H9 (cell line): ENCODE measurements at regions not wholly inside any gene's neighbourhood (a gene's known extent, or its start where the extent isn't known, plus 50 kb on each side); places are given as distances from the start of the nearest gene placed in this dataset.

ENCODE experiments used
- DNase-seq: peaks from one replicate; pipeline ENCODE4 v3.0.0-alpha.2; 2017
- H2AFZ ChIP-seq: one replicate; pipeline ENCODE4 v1.6.1; 2013; ENCODE audit warnings: mild to moderate bottlenecking, low read length, control low read depth, moderate library complexity
- H2AK5ac ChIP-seq: 2 replicates; pipeline ENCODE4 v1.6.1; 2013; ENCODE audit warnings: low read length, control low read depth, mixed read lengths; ENCODE audit not compliant: insufficient read length
- H2BK120ac ChIP-seq: one replicate; pipeline ENCODE4 v1.6.1; 2013; ENCODE audit warnings: low read depth, mild to moderate bottlenecking, low read length, control low read depth, inconsistent platforms; ENCODE audit not compliant: poor library complexity, severe bottlenecking
- H2BK12ac ChIP-seq: 2 replicates; pipeline ENCODE4 v1.6.1; 2013; ENCODE audit warnings: low read length, control low read depth, mixed read lengths, low read depth; ENCODE audit not compliant: insufficient read length
- H2BK15ac ChIP-seq: 2 replicates; pipeline ENCODE4 v1.6.1; 2013; ENCODE audit warnings: low read depth, low read length, control low read depth
- H2BK20ac ChIP-seq: one replicate; pipeline ENCODE4 v1.6.1; 2013; ENCODE audit warnings: low read depth, mild to moderate bottlenecking, low read length, control low read depth, inconsistent platforms; ENCODE audit not compliant: poor library complexity, severe bottlenecking
- H2BK5ac ChIP-seq: 2 replicates; pipeline ENCODE4 v1.6.1; 2013; ENCODE audit warnings: low read length, control low read depth, mixed read lengths; ENCODE audit not compliant: insufficient read length
- H3K14ac ChIP-seq: 2 replicates; pipeline ENCODE4 v1.6.1; 2013; ENCODE audit warnings: low read length, control low read depth; ENCODE audit not compliant: insufficient read depth
- H3K18ac ChIP-seq: 2 replicates; pipeline ENCODE4 v1.6.1; 2013; ENCODE audit warnings: low read depth, mild to moderate bottlenecking, mixed read lengths, low read length, control low read depth; ENCODE audit not compliant: insufficient read length
- H3K23ac ChIP-seq: 2 replicates; pipeline ENCODE4 v1.6.1; 2013; ENCODE audit warnings: low read length, control low read depth, mixed read lengths, low read depth; ENCODE audit not compliant: insufficient read length
- H3K23me2 ChIP-seq: 2 replicates; pipeline ENCODE4 v1.6.1; 2013; ENCODE audit warnings: low read depth, mild to moderate bottlenecking, mixed read lengths, low read length, control low read depth; ENCODE audit not compliant: insufficient read length, poor library complexity, severe bottlenecking
- H3K27ac ChIP-seq: 2 replicates; pipeline ENCODE4 v1.5.1; 2013; ENCODE audit warnings: low read length, control low read depth, mixed read lengths, low read depth; ENCODE audit not compliant: insufficient read length
- H3K27me3 ChIP-seq: 2 replicates; pipeline ENCODE4 v1.6.1; 2013; ENCODE audit warnings: low read length, control low read depth, inconsistent platforms; ENCODE audit not compliant: insufficient read depth
- H3K4ac ChIP-seq: 2 replicates; pipeline ENCODE4 v1.6.1; 2013; ENCODE audit warnings: low read depth, mild to moderate bottlenecking, control low read depth, inconsistent platforms, low read length, moderate library complexity
- H3K4me1 ChIP-seq: 2 replicates; pipeline ENCODE4 v1.6.1; 2013; ENCODE audit warnings: low read length, control low read depth, inconsistent platforms; ENCODE audit not compliant: insufficient read depth
- H3K4me2 ChIP-seq: 2 replicates; pipeline ENCODE4 v1.6.1; 2013; ENCODE audit warnings: low read length, control low read depth, mixed read lengths; ENCODE audit not compliant: insufficient read length, insufficient read depth
- H3K56ac ChIP-seq: 2 replicates; pipeline ENCODE4 v1.6.1; 2013; ENCODE audit warnings: low read depth, mild to moderate bottlenecking, mixed read lengths, low read length, control low read depth; ENCODE audit not compliant: insufficient read length
- H3K79me1 ChIP-seq: 2 replicates; pipeline ENCODE4 v1.6.1; 2013; ENCODE audit warnings: low read depth, mild to moderate bottlenecking, moderate library complexity, low read length, control low read depth, inconsistent platforms; ENCODE audit not compliant: insufficient read depth, poor library complexity, severe bottlenecking
- H3K79me2 ChIP-seq: 2 replicates; pipeline ENCODE4 v1.6.1; 2013; ENCODE audit warnings: low read length, control low read depth, inconsistent platforms; ENCODE audit not compliant: insufficient read depth
- H3K9ac ChIP-seq: 2 replicates; pipeline ENCODE4 v1.6.1; 2013; ENCODE audit warnings: low read length, control low read depth, mixed read lengths; ENCODE audit not compliant: insufficient read length; ENCODE audit errors: extremely low read depth
- H3K9me3 ChIP-seq: one replicate; pipeline ENCODE4 v1.6.1; 2013; ENCODE audit warnings: low read depth, low read length, inconsistent platforms; ENCODE audit not compliant: control insufficient read depth
- H3T11ph ChIP-seq: one replicate; pipeline ENCODE4 v1.6.1; 2013; ENCODE audit warnings: mild to moderate bottlenecking, low read length, control low read depth, inconsistent platforms
- H4K20me1 ChIP-seq: one replicate; pipeline ENCODE4 v1.6.1; 2013; ENCODE audit not compliant: control insufficient read depth, insufficient read length, insufficient read depth
- H4K5ac ChIP-seq: 2 replicates; pipeline ENCODE4 v1.6.1; 2013; ENCODE audit warnings: low read depth, mild to moderate bottlenecking, mixed read lengths, low read length, control low read depth; ENCODE audit not compliant: insufficient read length
- H4K8ac ChIP-seq: replicated peaks from 2 replicates; pipeline ENCODE4 v1.6.1; 2013; ENCODE audit warnings: low read length, control low read depth, mixed read lengths, low read depth; ENCODE audit not compliant: insufficient read length
- H4K91ac ChIP-seq: 2 replicates; pipeline ENCODE4 v1.6.1; 2013; ENCODE audit warnings: low read depth, mild to moderate bottlenecking, moderate library complexity, mixed read lengths, low read length, control low read depth; ENCODE audit not compliant: insufficient read length
- H3K27ac Mint-ChIP-seq, 3 experiments: 2 replicates in 2 of 3; 3 replicates in 1 of 3; pipeline ENCODE4 v1.8.0; 2020 to 2021; ENCODE audit warnings: mixed read lengths in 3 of 3, mild to moderate bottlenecking in 1 of 3, moderate library complexity in 1 of 3
- H3K27me3 Mint-ChIP-seq: 2 replicates; pipeline ENCODE4 v1.8.0; 2021; ENCODE audit warnings: low read depth, mild to moderate bottlenecking, moderate library complexity, mixed read lengths
- H3K36me3 Mint-ChIP-seq, 3 experiments: 2 replicates in 2 of 3; 3 replicates in 1 of 3; pipeline ENCODE4 v1.8.0; 2020 to 2021; ENCODE audit warnings: low read depth in 3 of 3, mixed read lengths in 3 of 3; ENCODE audit not compliant: insufficient read depth in 1 of 3
- H3K4me1 Mint-ChIP-seq, 2 experiments: 2 replicates each; pipeline ENCODE4 v1.8.0; 2020; ENCODE audit warnings: mixed read lengths in 2 of 2
- H3K4me3 Mint-ChIP-seq, 2 experiments: 2 replicates in 1 of 2; 3 replicates in 1 of 2; pipeline ENCODE4 v1.8.0; 2020 to 2021; ENCODE audit warnings: mild to moderate bottlenecking in 2 of 2, mixed read lengths in 2 of 2, moderate library complexity in 1 of 2
- H3K9me3 Mint-ChIP-seq, 2 experiments: 2 replicates in 1 of 2; 3 replicates in 1 of 2; pipeline ENCODE4 v1.8.0; 2020; ENCODE audit warnings: mild to moderate bottlenecking in 2 of 2, mixed read lengths in 2 of 2, moderate library complexity in 1 of 2
- CTCF ChIP-seq: fragments of 200-600 bp; sonication (generic); conservative IDR thresholded peaks from 3 replicates; pipeline ENCODE4 v1.8.0; 2021; ENCODE audit warnings: antibody characterized with exemption, mild to moderate bottlenecking
- WGBS: extraction: QIAGEN DNeasy Blood & Tissue Kit; methylation state at CpG from one replicate; pipeline ENCODE4 v1.1.7; 2013; ENCODE audit warnings: missing lambda C conversion rate, low lambda C conversion rate, mixed read lengths; ENCODE audit not compliant: insufficient read length; ENCODE audit errors: extremely low coverage; 5-methylcytosine and 5-hydroxymethylcytosine counted together

DNA sequence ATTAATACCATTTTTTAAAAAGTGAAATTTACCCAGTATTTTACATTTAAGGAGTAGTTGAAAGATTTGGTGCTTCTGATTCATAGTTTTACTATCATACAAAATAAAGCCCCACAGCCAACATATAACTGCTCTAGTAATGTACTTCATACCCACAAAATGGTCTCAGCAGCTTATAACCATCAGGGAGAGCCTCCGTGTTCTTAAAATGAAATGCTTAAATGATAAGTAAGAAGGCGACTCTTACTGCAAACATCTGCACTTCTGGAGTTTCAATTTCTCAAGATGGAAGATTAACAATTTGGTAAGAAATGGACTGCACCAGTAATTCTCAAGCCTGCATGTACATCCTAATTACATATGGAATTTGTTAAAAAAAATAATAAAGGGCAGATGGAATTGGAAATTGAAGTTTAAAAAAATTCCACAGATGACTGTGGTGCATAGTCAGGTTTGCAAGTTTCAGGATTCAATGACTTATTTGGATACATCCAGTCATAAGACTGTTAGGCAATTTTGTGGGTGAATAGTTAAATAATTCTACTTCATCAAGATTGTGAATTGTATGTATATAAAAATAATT, 461.0 kb downstream of the KIF20B start:
- no peak overlapping the region for H3K4ac ChIP-seq
- H2AK5ac ChIP-seq, result no peak overlapping the region
- no peaks in the 10 kb centered on the region for H3K27me3 Mint-ChIP-seq
- WGBS, result no CpG with 5 or more reads among the region's 2 CpGs
- H3K79me1 ChIP-seq, result no peaks in the 10 kb centered on the region
- H3K4me2 ChIP-seq, result no peak overlapping the region
- no peak overlapping the region for H4K91ac ChIP-seq
- H2BK20ac ChIP-seq, result no peak overlapping the region
- H2BK15ac ChIP-seq, result no peak overlapping the region
- no peaks in the 10 kb centered on the region for H3K23me2 ChIP-seq
- no peak overlapping the region for H2BK120ac ChIP-seq
- H3K27ac ChIP-seq, result no peak overlapping the region
- no peak overlapping the region for H2BK12ac ChIP-seq
- no peak overlapping the region for H3K23ac ChIP-seq
- H3K4me1 Mint-ChIP-seq, result peaks cover 2 to 5% of the 10 kb centered on the region in 2 experiments; a peak in 2 of 4 replicates
- H3K9me3 Mint-ChIP-seq, result peaks cover 3 to 13% of the 10 kb centered on the region in 2 experiments; a peak in 2 of 5 replicates
- H3K79me2 ChIP-seq, result no peaks in the 10 kb centered on the region
- no peak overlapping the region for H2BK5ac ChIP-seq
- no peaks in the 10 kb centered on the region for H4K20me1 ChIP-seq
- no peak overlapping the region for H3T11ph ChIP-seq
- H2AFZ ChIP-seq, result no peak overlapping the region
- H3K9me3 ChIP-seq, result no peaks in the 10 kb centered on the region
- no peak for TF ChIP-seq CTCF
- no peak overlapping the region for H4K5ac ChIP-seq
- no peak overlapping the region for H3K56ac ChIP-seq
- H3K9ac ChIP-seq, result no peak overlapping the region
- no peak overlapping the region for H3K4me3 Mint-ChIP-seq
- H3K18ac ChIP-seq, result no peak overlapping the region
- no peaks in the 10 kb centered on the region; a peak in 1 of 7 replicates for H3K36me3 Mint-ChIP-seq
- no peak overlapping the region for H3K14ac ChIP-seq
- H3K27ac Mint-ChIP-seq, result no peak overlapping the region
- H4K8ac ChIP-seq, result no peak overlapping the region
- H3K4me1 ChIP-seq, result no peaks in the 10 kb centered on the region
- H3K27me3 ChIP-seq, result no peaks in the 10 kb centered on the region
- no peak for DNase-seq
